PC-3 (cell line): ENCODE measurements at regions not wholly inside any gene's neighbourhood (a gene's known extent, or its start where the extent isn't known, plus 50 kb on each side); places are given as distances from the start of the nearest gene placed in this dataset.

Experiments
- ATAC-seq: fragments of 200-7000 bp; cut with Tn5 transposase; 2 replicates; pipeline ENCODE4 v1.9.1; 2020; ENCODE audit warnings: mild to moderate bottlenecking, moderate library complexity
- BruUV-seq: library from RNA; stranded (reverse); fragments of 400-500 nt; replicated peaks from 2 replicates; lab custom pipeline; 2021; lab: Mats Ljungman, UMichigan
- CTCF ChIA-PET: fragments of 300-600 bp; sonication (Branson Sonifier 250); formaldehyde crosslinking; loops from one replicate; lab custom pipeline; 2022; ENCODE audit warnings: antibody characterized with exemption; lab: Charles Lee
- POLR2A ChIA-PET: fragments of 300-600 bp; sonication (Branson Sonifier 250); formaldehyde crosslinking; loops from one replicate; lab custom pipeline; 2022; ENCODE audit warnings: antibody characterized with exemption; ENCODE audit not compliant: unreplicated experiment; lab: Charles Lee
- DNase-seq: peaks from one replicate; pipeline ENCODE4 v3.0.0-alpha.2; 2015
- H2AFZ ChIP-seq: fragments of 300-600 bp; sonication (generic); 2 replicates; pipeline ENCODE4 v1.6.0; 2016; ENCODE audit warnings: antibody characterized with exemption, low read length
- H3F3A ChIP-seq: fragments of 300-600 bp; sonication (generic); one replicate; pipeline ENCODE4 v1.6.0; 2017; ENCODE audit warnings: antibody characterized with exemption, low read length, control low read depth, mild to moderate bottlenecking; ENCODE audit not compliant: unreplicated experiment
- H3K27ac ChIP-seq: fragments of 300-600 bp; sonication (generic); 2 replicates; pipeline ENCODE4 v1.5.1; 2016; ENCODE audit warnings: mild to moderate bottlenecking, low read length
- H3K27me3 ChIP-seq: fragments of 300-600 bp; sonication (generic); 2 replicates; pipeline ENCODE4 v1.6.1; 2016; ENCODE audit warnings: low read length, mixed read lengths
- H3K36me3 ChIP-seq: fragments of 300-600 bp; sonication (generic); 2 replicates; pipeline ENCODE4 v1.6.1; 2016; ENCODE audit warnings: low read depth, mixed run types, low read length, mixed read lengths
- H3K4me1 ChIP-seq: fragments of 300-600 bp; sonication (generic); 2 replicates; pipeline ENCODE4 v1.5.1; 2016; ENCODE audit warnings: low read length; ENCODE audit not compliant: insufficient read depth
- H3K4me2 ChIP-seq: fragments of 300-600 bp; sonication (generic); 2 replicates; pipeline ENCODE4 v1.6.0; 2016; ENCODE audit warnings: low read length
- H3K4me3 ChIP-seq: fragments of 300-600 bp; sonication (generic); 2 replicates; pipeline ENCODE4 v1.5.1; 2016; ENCODE audit warnings: mild to moderate bottlenecking, low read length, mixed read lengths
- H3K79me2 ChIP-seq: fragments of 300-600 bp; sonication (generic); 2 replicates; pipeline ENCODE4 v1.6.1; 2017; ENCODE audit warnings: low read length, mixed read lengths
- H3K9ac ChIP-seq: fragments of 300-600 bp; sonication (generic); 2 replicates; pipeline ENCODE4 v1.6.0; 2016; ENCODE audit warnings: mild to moderate bottlenecking, low read length
- H3K9me2 ChIP-seq: fragments of 300-600 bp; sonication (generic); replicated peaks from 2 replicates; pipeline ENCODE4 v1.6.1; 2016; ENCODE audit warnings: mixed run types, low read length, mixed read lengths
- H3K9me3 ChIP-seq: fragments of 300-600 bp; sonication (generic); 2 replicates; pipeline ENCODE4 v1.6.1; 2016; ENCODE audit warnings: low read length, mixed read lengths
- H4K20me1 ChIP-seq: fragments of 300-600 bp; sonication (generic); 2 replicates; pipeline ENCODE4 v1.6.1; 2016; ENCODE audit warnings: low read length, mixed read lengths
- EZH2 ChIP-seq: fragments of 300-600 bp; sonication (generic); IDR thresholded peaks from one replicate; pipeline ENCODE4 v1.6.1; 2017; ENCODE audit warnings: antibody characterized with exemption, mild to moderate bottlenecking, low read length; ENCODE audit not compliant: unreplicated experiment
- EZH2phosphoT487 ChIP-seq: fragments of 300-600 bp; sonication (generic); IDR thresholded peaks from 2 replicates; pipeline ENCODE4 v1.6.1; 2018; ENCODE audit warnings: mild to moderate bottlenecking, antibody characterized with exemption, low read length, borderline replicate concordance
- intact Hi-C: fragments of 100-400 bp; cut with micrococcal nuclease; formaldehyde crosslinking; loops from 2 replicates; pipeline ENCODE4 v1.9.0; 2023
- TF ChIP-seq, protein P1 (sequence below): fragments of 300-600 bp; sonication (generic); conservative IDR thresholded peaks from 2 replicates; pipeline ENCODE4 v1.5.1; 2017; ENCODE audit warnings: antibody characterized with exemption, low read depth, mild to moderate bottlenecking, low read length

DNA sequence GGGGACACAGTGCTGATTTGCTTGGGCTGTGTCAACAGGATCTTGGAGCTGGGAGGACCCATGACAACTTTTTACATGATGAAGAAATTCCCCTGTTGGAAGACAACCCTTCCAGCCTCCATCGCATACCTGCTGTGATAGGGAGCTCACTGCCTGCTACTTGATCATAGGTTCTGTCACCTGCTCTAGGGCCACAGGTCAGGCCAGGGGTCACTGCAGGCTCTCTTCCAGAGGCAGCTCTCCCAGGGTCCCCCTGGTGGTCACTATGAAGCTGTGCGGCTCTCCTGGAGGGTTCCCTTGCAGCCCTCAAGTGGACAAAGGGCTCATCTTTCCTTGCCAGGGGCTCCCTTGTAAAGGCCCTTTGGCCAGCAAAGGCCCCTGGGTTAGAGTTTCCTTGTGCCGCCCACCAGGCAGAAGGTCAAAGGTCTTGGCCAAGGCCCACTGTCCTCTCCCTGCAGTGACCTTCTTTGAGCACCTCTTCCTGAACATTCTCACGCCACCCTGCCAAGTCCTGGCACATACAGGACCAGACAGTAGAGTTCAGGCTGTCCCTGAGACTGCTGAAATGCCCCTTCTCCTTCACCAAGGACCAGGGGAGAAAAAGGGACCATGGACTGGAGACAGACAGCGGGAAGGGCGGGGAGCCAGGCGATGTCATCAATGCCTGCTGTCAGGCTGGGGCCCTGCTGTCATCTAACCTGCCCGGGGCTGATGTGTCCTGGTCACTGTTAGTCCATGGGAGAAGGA, 345.1 kb downstream of the DYSF start:
- no peaks in the 10 kb centered on the region for H3F3A ChIP-seq
- no peaks in the 10 kb centered on the region for H4K20me1 ChIP-seq
- H3K9ac ChIP-seq, result no peak overlapping the region
- H3K27me3 ChIP-seq, result no peaks in the 10 kb centered on the region
- TF ChIP-seq EZH2 (no peak), EZH2phosphoT487 (no peak)
- TF ChIP-seq, protein P1, sequence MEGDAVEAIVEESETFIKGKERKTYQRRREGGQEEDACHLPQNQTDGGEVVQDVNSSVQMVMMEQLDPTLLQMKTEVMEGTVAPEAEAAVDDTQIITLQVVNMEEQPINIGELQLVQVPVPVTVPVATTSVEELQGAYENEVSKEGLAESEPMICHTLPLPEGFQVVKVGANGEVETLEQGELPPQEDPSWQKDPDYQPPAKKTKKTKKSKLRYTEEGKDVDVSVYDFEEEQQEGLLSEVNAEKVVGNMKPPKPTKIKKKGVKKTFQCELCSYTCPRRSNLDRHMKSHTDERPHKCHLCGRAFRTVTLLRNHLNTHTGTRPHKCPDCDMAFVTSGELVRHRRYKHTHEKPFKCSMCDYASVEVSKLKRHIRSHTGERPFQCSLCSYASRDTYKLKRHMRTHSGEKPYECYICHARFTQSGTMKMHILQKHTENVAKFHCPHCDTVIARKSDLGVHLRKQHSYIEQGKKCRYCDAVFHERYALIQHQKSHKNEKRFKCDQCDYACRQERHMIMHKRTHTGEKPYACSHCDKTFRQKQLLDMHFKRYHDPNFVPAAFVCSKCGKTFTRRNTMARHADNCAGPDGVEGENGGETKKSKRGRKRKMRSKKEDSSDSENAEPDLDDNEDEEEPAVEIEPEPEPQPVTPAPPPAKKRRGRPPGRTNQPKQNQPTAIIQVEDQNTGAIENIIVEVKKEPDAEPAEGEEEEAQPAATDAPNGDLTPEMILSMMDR, result peak; percentile 94
- H3K27ac ChIP-seq, result no peak overlapping the region
- ATAC-seq (peak; percentile 34), DNase-seq (peak; percentile 53)
- H3K4me2 ChIP-seq, result no peak overlapping the region
- H3K79me2 ChIP-seq, result no peaks in the 10 kb centered on the region
- CTCF ChIA-PET, result interaction anchor here (0.6 to 1.1 kb wide), 6 partner anchors 14 to 693 kb away, joined by 3 to 8 read pairs (median 4); no protein-coding TSS in a partner anchor
- intact Hi-C loops, result loop anchor here (2.0 to 10.0 kb wide), 4 partner anchors 76 to 776 kb away; no protein-coding TSS in a partner anchor
- no peaks in the 10 kb centered on the region for H3K9me2 ChIP-seq
- H3K36me3 ChIP-seq, result no peaks in the 10 kb centered on the region
- H3K4me1 ChIP-seq, result peaks cover 21% of the 10 kb centered on the region
- no peaks in the 10 kb centered on the region for H3K9me3 ChIP-seq
- POLR2A ChIA-PET, result no interaction called here
- no TSS peak for BruUV-seq
- H3K4me3 ChIP-seq, result no peak overlapping the region
- H2AFZ ChIP-seq, result no peak overlapping the region

DNA sequence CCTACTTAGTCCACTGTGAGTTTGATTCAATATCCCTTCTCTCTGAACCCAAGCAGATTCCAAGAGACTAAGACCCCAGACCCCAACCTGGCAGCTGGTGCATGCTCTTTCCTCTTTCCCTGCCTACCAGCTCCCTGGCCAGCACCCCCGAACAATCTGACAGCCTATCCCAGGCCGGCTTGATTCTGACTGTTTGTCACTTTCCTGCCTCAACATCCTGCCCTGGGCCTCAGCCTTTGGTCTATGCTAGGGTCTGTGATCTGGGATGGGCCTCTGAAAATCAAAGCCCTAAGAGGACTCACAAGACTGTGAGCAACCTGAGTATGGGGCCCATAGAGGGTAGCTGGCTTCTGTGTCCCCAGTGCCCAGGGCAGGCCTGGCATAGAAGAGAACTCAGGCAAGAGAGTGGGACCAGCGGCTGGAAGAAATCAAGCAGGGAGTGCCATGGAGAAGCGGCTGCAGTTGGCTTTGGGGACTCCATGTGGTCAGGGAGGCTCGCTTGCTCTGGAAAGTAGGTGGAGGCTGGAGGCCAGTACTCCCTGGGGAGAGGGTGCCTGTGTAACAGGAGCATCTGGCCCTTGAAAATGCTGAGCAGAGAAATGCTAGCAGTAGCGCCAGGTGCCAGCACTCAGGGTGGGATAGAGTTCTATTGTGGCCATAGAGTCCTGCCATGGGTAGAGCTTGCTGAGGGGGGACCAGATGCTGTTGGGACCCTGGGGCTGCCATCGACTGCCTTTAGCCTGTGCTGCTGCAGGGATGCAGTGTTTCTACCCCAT, 343.9 kb downstream of the DYSF start:
- H3F3A ChIP-seq, result no peaks in the 10 kb centered on the region
- no peaks in the 10 kb centered on the region for H3K79me2 ChIP-seq
- H3K36me3 ChIP-seq, result no peaks in the 10 kb centered on the region
- TF ChIP-seq EZH2phosphoT487 (no peak), EZH2 (no peak)
- TF ChIP-seq, protein P1, result no peak
- no TSS peak for BruUV-seq
- DNase-seq (no peak), ATAC-seq (no peak)
- H3K4me3 ChIP-seq, result no peak overlapping the region
- no peak overlapping the region for H3K9ac ChIP-seq
- no peaks in the 10 kb centered on the region for H3K9me3 ChIP-seq
- H3K27ac ChIP-seq, result no peak overlapping the region
- intact Hi-C loops, result loop anchor here (5.0 to 10.0 kb wide), 3 partner anchors 78 to 778 kb away; no protein-coding TSS in a partner anchor
- peaks cover 30% of the 10 kb centered on the region for H3K4me1 ChIP-seq
- no peak overlapping the region for H3K4me2 ChIP-seq
- ChIA-PET POLR2A (no interaction called here), CTCF (interaction anchor here (0.6 kb wide), 1 partner anchor 127 kb away, joined by 3 read pairs; no protein-coding TSS in a partner anchor)
- no peak overlapping the region for H2AFZ ChIP-seq
- H3K9me2 ChIP-seq, result no peaks in the 10 kb centered on the region
- no peaks in the 10 kb centered on the region for H3K27me3 ChIP-seq
- no peaks in the 10 kb centered on the region for H4K20me1 ChIP-seq
